Thoracic aorta (tissue), 2 donors: ENCODE measurements at regions not wholly inside any gene's neighbourhood (a gene's known extent, or its start where the extent isn't known, plus 50 kb on each side); places are given as distances from the start of the nearest gene placed in this dataset.
"Not testable (repeated sequence)": the region's sequence is repeated elsewhere in the genome, so short reads cannot be mapped to it uniquely, and the experiment has no call there.

Experiments used
- ATAC-seq: fragments of 150-250 bp; one replicate; pipeline ENCODE4 v1.8.0; 2017; ENCODE audit warnings: low read depth; ENCODE audit not compliant: insufficient number of reproducible peaks, low FRiP score
- DNase-seq: peaks from one replicate; pipeline ENCODE4 v3.0.0-alpha.2; 2020; ENCODE audit warnings: low spot score
- H3K27ac ChIP-seq, 2 donors: fragments of 200-600 bp; sonication (generic); 1 replicate in 1 of 2; 2 replicates in 1 of 2; pipeline ENCODE4 v1.5.1; 2016; ENCODE audit warnings: mild to moderate bottlenecking in 2 of 2, moderate library complexity in 2 of 2
- H3K27me3 ChIP-seq: fragments of 200-600 bp; sonication (generic); replicated peaks from 2 replicates; pipeline ENCODE4 v1.6.0; 2016; ENCODE audit warnings: mild to moderate bottlenecking; ENCODE audit not compliant: insufficient read depth
- H3K36me3 ChIP-seq: fragments of 200-600 bp; sonication (generic); one replicate; pipeline ENCODE4 v1.5.1; 2016
- H3K4me1 ChIP-seq, 2 donors: fragments of 200-600 bp; sonication (generic); 1 replicate in 1 of 2; 2 replicates in 1 of 2; pipeline versions ENCODE4 v1.5.1 to v1.6.0; 2016; ENCODE audit warnings: low read depth in 2 of 2, mild to moderate bottlenecking in 1 of 2; ENCODE audit not compliant: control insufficient read depth in 1 of 2
- H3K4me3 ChIP-seq: fragments of 200-600 bp; sonication (generic); 2 replicates; pipeline ENCODE4 v1.5.1; 2016; ENCODE audit warnings: mild to moderate bottlenecking
- H3K9me3 ChIP-seq: fragments of 200-600 bp; sonication (generic); 2 replicates; pipeline ENCODE4 v1.5.1; 2016
- TF ChIP-seq, protein P1 (sequence below): fragments of 200-600 bp; sonication (generic); IDR thresholded peaks from one replicate; pipeline ENCODE4 v1.5.1; 2019; ENCODE audit warnings: antibody characterized with exemption

DNA sequence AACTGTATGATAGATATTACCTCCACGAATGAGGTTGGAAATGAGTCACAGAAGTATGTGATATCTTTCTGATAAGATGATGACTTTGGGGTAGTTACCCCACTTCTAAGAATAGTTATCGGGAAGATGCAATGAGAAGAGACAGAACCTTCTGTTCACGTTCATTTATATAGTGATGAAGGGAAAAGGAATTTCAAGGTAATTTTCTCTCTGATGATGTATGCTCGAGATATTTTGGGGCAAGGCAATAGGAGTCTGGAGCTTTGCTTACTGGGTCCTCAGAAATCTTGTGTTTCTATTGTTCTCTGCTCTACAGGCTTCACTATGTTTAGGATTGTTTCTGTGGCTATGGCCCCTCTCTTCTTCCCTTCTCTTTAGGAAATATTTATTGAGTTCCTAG, 1389.6 kb downstream of the CDH8 start:
- ATAC-seq (no peak), DNase-seq (no peak)
- Histone ChIP-seq H3K4me1 (no peaks in the 10 kb centered on the region), H3K9me3 (no peaks in the 10 kb centered on the region), H3K27me3 (no peaks in the 10 kb centered on the region), H3K27ac (no peak overlapping the region), H3K4me3 (no peak overlapping the region), H3K36me3 (no peaks in the 10 kb centered on the region)
- TF ChIP-seq, protein P1, sequence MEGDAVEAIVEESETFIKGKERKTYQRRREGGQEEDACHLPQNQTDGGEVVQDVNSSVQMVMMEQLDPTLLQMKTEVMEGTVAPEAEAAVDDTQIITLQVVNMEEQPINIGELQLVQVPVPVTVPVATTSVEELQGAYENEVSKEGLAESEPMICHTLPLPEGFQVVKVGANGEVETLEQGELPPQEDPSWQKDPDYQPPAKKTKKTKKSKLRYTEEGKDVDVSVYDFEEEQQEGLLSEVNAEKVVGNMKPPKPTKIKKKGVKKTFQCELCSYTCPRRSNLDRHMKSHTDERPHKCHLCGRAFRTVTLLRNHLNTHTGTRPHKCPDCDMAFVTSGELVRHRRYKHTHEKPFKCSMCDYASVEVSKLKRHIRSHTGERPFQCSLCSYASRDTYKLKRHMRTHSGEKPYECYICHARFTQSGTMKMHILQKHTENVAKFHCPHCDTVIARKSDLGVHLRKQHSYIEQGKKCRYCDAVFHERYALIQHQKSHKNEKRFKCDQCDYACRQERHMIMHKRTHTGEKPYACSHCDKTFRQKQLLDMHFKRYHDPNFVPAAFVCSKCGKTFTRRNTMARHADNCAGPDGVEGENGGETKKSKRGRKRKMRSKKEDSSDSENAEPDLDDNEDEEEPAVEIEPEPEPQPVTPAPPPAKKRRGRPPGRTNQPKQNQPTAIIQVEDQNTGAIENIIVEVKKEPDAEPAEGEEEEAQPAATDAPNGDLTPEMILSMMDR: no peak

DNA sequence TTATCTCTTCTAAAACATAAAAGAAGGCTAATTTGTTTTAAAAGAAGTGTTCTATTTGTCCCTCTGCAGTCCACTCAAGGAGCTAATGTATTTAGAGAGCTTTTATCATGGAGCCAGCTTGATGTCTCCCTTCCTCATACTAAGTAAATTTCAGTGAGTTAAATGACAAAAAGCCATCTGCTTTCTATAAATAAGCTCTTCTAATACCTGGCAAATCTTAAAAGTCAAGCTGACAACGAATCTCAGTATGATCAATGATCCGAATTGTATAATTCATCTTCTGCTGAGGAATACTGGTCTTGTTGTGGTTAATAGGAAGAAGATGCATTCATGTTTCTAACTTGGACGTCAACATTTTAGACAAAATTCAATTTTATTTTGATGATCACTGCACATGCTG, 1390.7 kb downstream of the CDH8 start:
- H3K4me1 ChIP-seq: no peaks in the 10 kb centered on the region
- ATAC-seq (no peak), DNase-seq (no peak)
- H3K27me3 ChIP-seq: no peaks in the 10 kb centered on the region
- no peaks in the 10 kb centered on the region for H3K36me3 ChIP-seq
- TF ChIP-seq, protein P1: no peak
- H3K27ac ChIP-seq: no peak overlapping the region
- H3K9me3 ChIP-seq: no peaks in the 10 kb centered on the region
- H3K4me3 ChIP-seq: no peak overlapping the region

DNA sequence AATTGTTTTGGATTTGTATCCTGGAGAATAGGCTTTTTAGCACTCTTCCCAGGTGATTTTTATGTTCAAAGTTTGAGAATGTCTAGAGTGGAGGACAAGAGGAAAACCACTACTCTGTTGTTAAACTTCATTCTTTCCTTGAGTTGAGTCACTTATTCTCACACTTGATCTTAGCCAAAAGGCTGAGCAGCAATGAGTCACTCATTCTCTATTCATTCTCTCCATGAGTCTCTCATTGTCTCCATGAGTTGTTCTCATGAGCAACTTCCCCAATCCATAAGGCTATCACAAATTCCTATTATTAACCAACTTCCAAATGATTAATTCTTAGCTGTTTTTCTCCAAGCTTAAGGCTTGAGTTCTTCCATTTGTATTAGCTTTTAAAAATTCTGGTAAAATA, 1393.3 kb downstream of the CDH8 start:
- Histone ChIP-seq H3K9me3 (no peaks in the 10 kb centered on the region), H3K27me3 (no peaks in the 10 kb centered on the region), H3K36me3 (no peaks in the 10 kb centered on the region), H3K4me1 (no peaks in the 10 kb centered on the region), H3K27ac (no peak overlapping the region), H3K4me3 (no peak overlapping the region)
- TF ChIP-seq, protein P1: no peak
- ATAC-seq (no peak), DNase-seq (no peak)

DNA sequence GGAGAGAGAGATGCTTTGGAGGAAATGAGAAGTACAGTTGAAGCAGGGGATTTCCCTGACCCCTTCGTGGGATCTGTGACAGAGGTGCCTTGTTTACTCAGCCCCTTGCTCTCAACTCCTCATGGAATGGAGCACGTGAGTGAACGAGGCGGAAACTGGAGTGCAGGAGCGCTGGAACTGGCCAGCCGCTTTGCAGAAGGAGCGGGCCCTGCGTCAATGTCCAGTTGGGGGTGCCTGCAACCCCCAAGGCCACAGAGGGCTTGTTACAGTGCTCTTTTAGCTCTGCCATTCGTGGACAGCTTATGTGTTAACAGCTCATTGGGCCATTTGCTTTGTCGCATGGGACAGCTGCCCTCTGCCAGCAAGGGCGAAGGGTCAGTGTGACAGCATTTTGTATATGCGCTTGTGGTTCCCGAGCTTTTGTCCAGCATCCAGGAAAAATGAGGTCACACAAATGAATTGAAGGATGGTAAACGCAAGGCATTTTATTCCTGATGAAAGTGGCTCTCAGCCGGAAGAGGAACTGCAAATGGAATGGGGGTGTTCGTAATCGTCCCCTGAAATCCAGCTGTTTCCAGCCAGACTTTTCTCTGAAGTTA, 1395.1 kb downstream of the CDH8 start:
- no peaks in the 10 kb centered on the region for H3K4me1 ChIP-seq
- no peak overlapping the region for H3K27ac ChIP-seq
- H3K36me3 ChIP-seq: no peaks in the 10 kb centered on the region
- ATAC-seq: no peak
- no peak for DNase-seq
- no peak overlapping the region for H3K4me3 ChIP-seq
- H3K27me3 ChIP-seq: no peaks in the 10 kb centered on the region
- TF ChIP-seq, protein P1: no peak
- H3K9me3 ChIP-seq: no peaks in the 10 kb centered on the region

DNA sequence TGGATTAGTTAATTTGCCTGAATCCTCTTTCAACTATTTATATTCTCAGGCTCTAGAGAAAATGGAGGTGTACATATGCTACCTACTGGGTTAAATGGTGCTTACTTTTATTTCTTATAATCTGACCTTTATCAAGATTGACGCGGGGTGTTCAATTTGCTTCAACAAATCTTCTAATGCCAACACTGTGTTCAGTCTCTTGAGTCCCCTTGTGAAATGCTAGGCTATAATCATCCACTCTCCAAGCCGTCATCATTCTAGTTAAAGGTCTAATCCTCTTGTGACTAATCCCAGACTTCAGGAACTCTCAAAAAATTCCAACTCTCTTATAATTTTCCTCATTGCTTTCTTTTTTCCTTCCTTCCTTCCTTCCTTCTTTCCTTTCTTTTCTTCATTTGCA, 1396.2 kb downstream of the CDH8 start:
- DNase-seq (no peak), ATAC-seq (no peak)
- no peak overlapping the region for H3K27ac ChIP-seq
- H3K4me1 ChIP-seq: no peaks in the 10 kb centered on the region
- no peaks in the 10 kb centered on the region for H3K27me3 ChIP-seq
- no peaks in the 10 kb centered on the region for H3K9me3 ChIP-seq
- TF ChIP-seq, protein P1: no peak
- H3K4me3 ChIP-seq: no peak overlapping the region
- H3K36me3 ChIP-seq: no peaks in the 10 kb centered on the region

DNA sequence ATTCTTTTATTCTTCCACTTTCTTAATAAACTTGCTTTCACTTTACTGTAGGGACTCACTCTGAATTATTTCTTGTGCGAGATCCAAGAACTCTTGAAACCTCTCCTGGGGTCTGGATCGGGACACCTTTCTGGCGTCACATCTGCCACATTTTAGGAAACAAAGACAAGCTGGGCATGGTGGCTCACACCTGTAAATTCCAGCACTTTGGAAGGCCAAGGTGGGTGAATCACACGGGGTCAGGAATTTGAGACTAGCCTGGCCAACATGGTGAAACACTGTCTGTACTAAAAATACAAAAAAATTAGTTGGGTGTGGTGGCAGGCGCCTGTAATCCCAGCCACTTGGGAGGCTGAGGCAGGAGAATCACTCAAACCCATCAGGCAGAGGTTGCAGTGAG, 1399.6 kb downstream of the CDH8 start:
- not testable (repeated sequence) for ATAC-seq, H3K36me3 ChIP-seq, H3K4me3 ChIP-seq, DNase-seq, H3K27me3 ChIP-seq, H3K9me3 ChIP-seq, H3K27ac ChIP-seq, H3K4me1 ChIP-seq
